Ishikawa (cell line): ENCODE measurements at regions not wholly inside any gene's neighbourhood (a gene's known extent, or its start where the extent isn't known, plus 50 kb on each side); places are given as distances from the start of the nearest gene placed in this dataset.

Experiments used
- CEBPB ChIP-seq: IDR thresholded peaks from 2 replicates; pipeline ENCODE4 v1.6.1; 2012
- CREB1 ChIP-seq: IDR thresholded peaks from 2 replicates; pipeline ENCODE4 v1.6.1; 2012; ENCODE audit warnings: low read depth
- EGR1 ChIP-seq: IDR thresholded peaks from 2 replicates; pipeline ENCODE4 v1.6.1; 2012
- EP300 ChIP-seq: IDR thresholded peaks from 2 replicates; pipeline ENCODE4 v1.6.1; 2012; ENCODE audit warnings: borderline replicate concordance
- FOXM1 ChIP-seq: IDR thresholded peaks from 2 replicates; pipeline ENCODE4 v1.6.1; 2012; ENCODE audit warnings: low read depth, borderline replicate concordance
- NFIC ChIP-seq: IDR thresholded peaks from 2 replicates; pipeline ENCODE4 v1.6.1; 2012
- RAD21 ChIP-seq: IDR thresholded peaks from 2 replicates; pipeline ENCODE4 v1.6.1; 2012; ENCODE audit warnings: low read depth
- TAF1 ChIP-seq: IDR thresholded peaks from 2 replicates; pipeline ENCODE4 v1.6.1; 2012; ENCODE audit warnings: low read depth, mild to moderate bottlenecking
- TCF12 ChIP-seq: IDR thresholded peaks from 2 replicates; pipeline ENCODE4 v1.6.1; 2012; ENCODE audit warnings: low read depth
- TEAD4 ChIP-seq: IDR thresholded peaks from 2 replicates; pipeline ENCODE4 v1.6.1; 2012
- YY1 ChIP-seq: IDR thresholded peaks from 2 replicates; pipeline ENCODE4 v1.6.1; 2012; ENCODE audit warnings: low read depth
- ZBTB7A ChIP-seq: IDR thresholded peaks from 2 replicates; pipeline ENCODE4 v1.6.1; 2012; ENCODE audit warnings: low read depth
- TF ChIP-seq, protein P1 (sequence below): IDR thresholded peaks from 2 replicates; pipeline ENCODE4 v1.6.1; 2012; ENCODE audit warnings: low read depth, mild to moderate bottlenecking
- TF ChIP-seq, protein P2 (sequence below): IDR thresholded peaks from 2 replicates; pipeline ENCODE4 v1.6.1; 2012
- TF ChIP-seq, protein P3 (sequence below): IDR thresholded peaks from 2 replicates; pipeline ENCODE4 v1.6.1; 2012

DNA sequence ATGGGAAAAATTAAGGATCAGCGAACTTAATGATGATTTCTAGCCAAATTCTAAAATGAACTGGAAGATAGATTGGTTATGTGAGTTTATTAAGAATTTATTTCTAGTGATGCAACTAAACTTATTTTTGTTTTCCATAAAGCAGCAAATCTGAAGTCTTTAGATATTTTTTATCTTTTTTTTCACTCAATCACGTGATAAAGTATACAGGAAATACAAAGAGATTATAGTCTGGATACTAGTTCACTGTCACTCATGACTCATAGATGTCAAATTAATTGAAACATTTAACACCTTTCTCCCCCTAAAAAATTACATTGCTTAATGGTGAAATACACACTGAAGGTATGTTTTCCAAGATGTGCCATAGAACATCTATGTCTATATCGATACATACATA, 416.9 kb downstream of the TUSC7 start:
- TF ChIP-seq EP300 (no peak), ZBTB7A (no peak), TAF1 (no peak), EGR1 (no peak), CREB1 (no peak), CEBPB (no peak), NFIC (no peak), TEAD4 (no peak), RAD21 (no peak), FOXM1 (no peak), TCF12 (no peak), YY1 (no peak)
- TF ChIP-seq, protein P1, sequence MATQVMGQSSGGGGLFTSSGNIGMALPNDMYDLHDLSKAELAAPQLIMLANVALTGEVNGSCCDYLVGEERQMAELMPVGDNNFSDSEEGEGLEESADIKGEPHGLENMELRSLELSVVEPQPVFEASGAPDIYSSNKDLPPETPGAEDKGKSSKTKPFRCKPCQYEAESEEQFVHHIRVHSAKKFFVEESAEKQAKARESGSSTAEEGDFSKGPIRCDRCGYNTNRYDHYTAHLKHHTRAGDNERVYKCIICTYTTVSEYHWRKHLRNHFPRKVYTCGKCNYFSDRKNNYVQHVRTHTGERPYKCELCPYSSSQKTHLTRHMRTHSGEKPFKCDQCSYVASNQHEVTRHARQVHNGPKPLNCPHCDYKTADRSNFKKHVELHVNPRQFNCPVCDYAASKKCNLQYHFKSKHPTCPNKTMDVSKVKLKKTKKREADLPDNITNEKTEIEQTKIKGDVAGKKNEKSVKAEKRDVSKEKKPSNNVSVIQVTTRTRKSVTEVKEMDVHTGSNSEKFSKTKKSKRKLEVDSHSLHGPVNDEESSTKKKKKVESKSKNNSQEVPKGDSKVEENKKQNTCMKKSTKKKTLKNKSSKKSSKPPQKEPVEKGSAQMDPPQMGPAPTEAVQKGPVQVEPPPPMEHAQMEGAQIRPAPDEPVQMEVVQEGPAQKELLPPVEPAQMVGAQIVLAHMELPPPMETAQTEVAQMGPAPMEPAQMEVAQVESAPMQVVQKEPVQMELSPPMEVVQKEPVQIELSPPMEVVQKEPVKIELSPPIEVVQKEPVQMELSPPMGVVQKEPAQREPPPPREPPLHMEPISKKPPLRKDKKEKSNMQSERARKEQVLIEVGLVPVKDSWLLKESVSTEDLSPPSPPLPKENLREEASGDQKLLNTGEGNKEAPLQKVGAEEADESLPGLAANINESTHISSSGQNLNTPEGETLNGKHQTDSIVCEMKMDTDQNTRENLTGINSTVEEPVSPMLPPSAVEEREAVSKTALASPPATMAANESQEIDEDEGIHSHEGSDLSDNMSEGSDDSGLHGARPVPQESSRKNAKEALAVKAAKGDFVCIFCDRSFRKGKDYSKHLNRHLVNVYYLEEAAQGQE, result no peak
- TF ChIP-seq, protein P2, sequence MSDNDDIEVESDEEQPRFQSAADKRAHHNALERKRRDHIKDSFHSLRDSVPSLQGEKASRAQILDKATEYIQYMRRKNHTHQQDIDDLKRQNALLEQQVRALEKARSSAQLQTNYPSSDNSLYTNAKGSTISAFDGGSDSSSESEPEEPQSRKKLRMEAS, result no peak
- TF ChIP-seq, protein P3, sequence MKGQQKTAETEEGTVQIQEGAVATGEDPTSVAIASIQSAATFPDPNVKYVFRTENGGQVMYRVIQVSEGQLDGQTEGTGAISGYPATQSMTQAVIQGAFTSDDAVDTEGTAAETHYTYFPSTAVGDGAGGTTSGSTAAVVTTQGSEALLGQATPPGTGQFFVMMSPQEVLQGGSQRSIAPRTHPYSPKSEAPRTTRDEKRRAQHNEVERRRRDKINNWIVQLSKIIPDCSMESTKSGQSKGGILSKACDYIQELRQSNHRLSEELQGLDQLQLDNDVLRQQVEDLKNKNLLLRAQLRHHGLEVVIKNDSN, result no peak

DNA sequence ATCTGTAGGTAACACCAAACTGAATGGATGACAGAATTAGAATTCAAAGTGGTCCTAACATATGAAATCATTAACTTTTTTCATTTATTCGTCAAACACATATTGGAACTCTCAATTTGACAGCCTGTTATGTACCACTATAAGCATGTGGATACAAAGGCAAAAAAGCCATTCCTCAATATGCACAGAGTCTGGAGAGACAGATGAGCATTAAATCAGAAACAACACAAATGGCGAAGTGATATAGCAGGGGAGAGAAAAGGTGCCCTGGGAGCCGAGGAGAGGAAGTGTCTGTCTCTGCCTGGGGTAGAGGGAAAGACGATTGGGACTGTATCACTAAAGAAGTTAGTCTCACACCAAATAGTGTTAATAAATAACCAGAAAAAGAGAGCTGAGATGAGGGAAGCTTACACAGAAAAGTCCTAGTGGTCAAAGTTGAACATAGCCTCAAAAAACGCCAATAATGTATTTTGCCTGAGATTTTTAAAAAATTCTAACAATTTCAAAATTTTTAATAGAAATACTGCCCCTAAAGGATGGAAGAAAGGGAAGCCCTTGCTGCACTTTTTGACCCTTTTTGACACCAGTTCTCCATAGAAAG, 417.5 kb downstream of the TUSC7 start:
- TF ChIP-seq RAD21 (no peak), EGR1 (no peak), EP300 (no peak), FOXM1 (no peak), TAF1 (no peak), YY1 (no peak), CEBPB (no peak), NFIC (no peak), CREB1 (no peak)
- TF ChIP-seq, protein P3, result no peak
- TF ChIP-seq, protein P1, result no peak

DNA sequence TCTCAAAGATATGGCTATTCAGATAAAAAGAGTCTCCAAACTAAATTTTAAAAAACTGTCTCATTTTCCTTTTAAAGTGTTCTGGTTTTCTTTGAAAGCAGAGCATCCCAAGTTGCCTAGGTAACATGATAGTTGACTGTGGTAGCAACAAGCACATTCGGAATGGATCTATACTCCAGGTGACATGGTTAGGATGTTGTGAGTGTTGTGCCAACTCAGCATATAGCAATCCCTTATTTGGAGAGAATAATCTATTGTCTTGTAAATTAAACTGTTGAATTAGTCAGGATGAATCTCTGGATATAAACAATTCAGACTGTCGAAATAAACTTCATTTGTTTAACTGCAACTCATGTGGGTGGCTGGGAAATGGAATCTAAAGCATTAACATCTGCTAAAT, 418.6 kb downstream of the TUSC7 start:
- TF ChIP-seq FOXM1, result no peak

DNA sequence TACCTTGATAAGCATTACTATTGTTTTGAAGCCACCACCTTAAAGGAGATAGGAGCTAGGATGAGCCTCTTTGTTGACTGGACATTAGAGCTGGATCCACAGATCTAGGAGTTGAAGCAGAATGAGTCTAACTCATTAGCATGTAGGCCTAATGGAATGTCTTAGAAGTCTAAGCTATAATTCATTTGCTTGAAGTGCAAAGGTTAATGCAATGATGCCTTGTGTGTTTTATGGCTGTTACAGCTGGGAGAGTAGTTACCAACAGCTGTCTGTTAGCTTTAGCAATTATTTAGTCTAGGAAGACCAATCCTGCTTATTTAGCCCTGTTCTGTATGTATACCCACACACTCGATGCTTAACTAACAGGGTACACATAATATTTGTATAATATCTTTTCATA, 419.3 kb downstream of the TUSC7 start:
- TF ChIP-seq CREB1 (no peak), EP300 (no peak), RAD21 (no peak)
- TF ChIP-seq, protein P1, result no peak
- TF ChIP-seq, protein P2, result no peak

DNA sequence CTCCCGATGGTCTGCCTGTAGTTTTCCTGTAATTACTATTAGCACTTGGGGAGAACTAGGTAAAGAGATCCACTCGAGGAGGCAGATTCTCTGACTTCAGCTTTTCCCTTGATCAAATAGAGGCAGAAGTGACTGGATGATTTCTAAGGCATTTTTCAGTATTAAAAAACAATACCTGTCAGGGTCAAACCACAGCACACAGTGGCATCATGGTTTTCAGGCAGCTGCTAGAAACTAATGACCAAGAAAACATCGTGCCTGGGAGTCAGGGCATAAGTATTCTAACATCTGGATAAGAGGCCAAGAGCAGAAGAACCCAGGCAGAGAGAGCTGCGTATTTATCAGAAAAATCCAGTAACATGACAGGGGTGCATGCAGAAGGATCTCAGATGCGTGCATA, 419.9 kb downstream of the TUSC7 start:
- no peak for TF ChIP-seq CREB1
- TF ChIP-seq NFIC, result no peak
- no peak for TF ChIP-seq EP300
- TF ChIP-seq TEAD4, result no peak
- no peak for TF ChIP-seq CEBPB
- TF ChIP-seq FOXM1, result no peak
- TF ChIP-seq TCF12, result no peak
- TF ChIP-seq, protein P1, result no peak
- TF ChIP-seq RAD21, result no peak
- no peak for TF ChIP-seq ZBTB7A
- TF ChIP-seq, protein P3, result no peak
- TF ChIP-seq TAF1, result no peak
- no peak for TF ChIP-seq EGR1
- TF ChIP-seq, protein P2, result no peak
- no peak for TF ChIP-seq YY1
